ENCODE measurements at regions not wholly inside any gene's neighbourhood (a gene's known extent, or its start where the extent isn't known, plus 50 kb on each side); places are given as distances from the start of the nearest gene placed in this dataset.

- H3K27me3 Mint-ChIP-seq (ENCODE audit: low read depth, unreplicated experiment): peaks cover 34% of the 10 kb centered on the region
- no peaks in the 10 kb centered on the region for H3K36me3 ChIP-seq (ENCODE audit: insufficient read depth, low read length)
- no peak overlapping the region for H3K27ac Mint-ChIP-seq (ENCODE audit: unreplicated experiment)
- H3K9me3 Mint-ChIP-seq (ENCODE audit: unreplicated experiment): no peaks in the 10 kb centered on the region
- no peak overlapping the region for H3K4me3 ChIP-seq (ENCODE audit: insufficient read depth, low read depth, low read length)
- no peak overlapping the region for H2AFZ ChIP-seq (ENCODE audit: low read depth, low read length)
- no peak for FAIRE-seq
- H3K4me1 Mint-ChIP-seq (ENCODE audit: low read depth, unreplicated experiment): peaks cover 6% of the 10 kb centered on the region
- no peak overlapping the region for H3K9ac ChIP-seq (ENCODE audit: low read length)
- H3K4me2 ChIP-seq (ENCODE audit: low read length): no peak overlapping the region
- no peak overlapping the region for H3K27ac ChIP-seq (ENCODE audit: low read depth, low read length)
- DNase-seq (ENCODE audit: low read depth): no peak
- no peaks in the 10 kb centered on the region for H3K9me3 ChIP-seq (ENCODE audit: insufficient read depth, low read depth, low read length)
- H3K36me3 Mint-ChIP-seq (ENCODE audit: low read depth, unreplicated experiment): no peaks in the 10 kb centered on the region
- no peaks in the 10 kb centered on the region for H3K79me2 ChIP-seq (ENCODE audit: insufficient read depth, low read length)
- H3K4me1 ChIP-seq (ENCODE audit: insufficient read depth, low read length): no peaks in the 10 kb centered on the region
- H3K27me3 ChIP-seq (ENCODE audit: insufficient read depth, low read length): peaks cover 19% of the 10 kb centered on the region
- no peak overlapping the region for H3K4me3 Mint-ChIP-seq (ENCODE audit: unreplicated experiment)
- no peaks in the 10 kb centered on the region for H4K20me1 ChIP-seq (ENCODE audit: insufficient read depth, low read length)
- TF ChIP-seq EZH2 (IDR thresholded peaks at IDR 0.05; ENCODE audit: insufficient read depth, low read length) (no peak), CTCF (IDR thresholded peaks at IDR 0.05; ENCODE audit: insufficient read depth, low read depth, low read length) (no peak)
Measured at GRCh38 chr14:101236496-101237251, 324.6 kb upstream of the DIO3 start.

- Histone ChIP-seq H3K9me3 (ENCODE audit: insufficient read depth, low read depth, low read length) (no peaks in the 10 kb centered on the region), H3K27me3 (ENCODE audit: insufficient read depth, low read length) (peaks cover 19% of the 10 kb centered on the region), H3K9ac (ENCODE audit: low read length) (no peak overlapping the region), H3K4me2 (ENCODE audit: low read length) (no peak overlapping the region), H4K20me1 (ENCODE audit: insufficient read depth, low read length) (no peaks in the 10 kb centered on the region), H3K4me1 (ENCODE audit: insufficient read depth, low read length) (no peaks in the 10 kb centered on the region), H3K4me3 (ENCODE audit: insufficient read depth, low read depth, low read length) (no peak overlapping the region), H3K27ac (ENCODE audit: low read depth, low read length) (no peak overlapping the region), H3K79me2 (ENCODE audit: insufficient read depth, low read length) (no peaks in the 10 kb centered on the region), H3K36me3 (ENCODE audit: insufficient read depth, low read length) (no peaks in the 10 kb centered on the region), H2AFZ (ENCODE audit: low read depth, low read length) (no peak overlapping the region)
- no peak overlapping the region for H3K27ac Mint-ChIP-seq (ENCODE audit: unreplicated experiment)
- TF ChIP-seq CTCF (IDR thresholded peaks at IDR 0.05; ENCODE audit: insufficient read depth, low read depth, low read length) (no peak), EZH2 (IDR thresholded peaks at IDR 0.05; ENCODE audit: insufficient read depth, low read length) (no peak)
- no peaks in the 10 kb centered on the region for H3K36me3 Mint-ChIP-seq (ENCODE audit: low read depth, unreplicated experiment)
- H3K27me3 Mint-ChIP-seq (ENCODE audit: low read depth, unreplicated experiment): peaks cover 33% of the 10 kb centered on the region
- H3K4me3 Mint-ChIP-seq (ENCODE audit: unreplicated experiment): no peak overlapping the region
- no peak for FAIRE-seq
- H3K4me1 Mint-ChIP-seq (ENCODE audit: low read depth, unreplicated experiment): peaks cover 11% of the 10 kb centered on the region
- DNase-seq (ENCODE audit: low read depth): no peak
- no peaks in the 10 kb centered on the region for H3K9me3 Mint-ChIP-seq (ENCODE audit: unreplicated experiment)
Measured at GRCh38 chr14:101237252-101237616, 324.1 kb upstream of the DIO3 start.

GRCh38 chr14:101239065-101239464 is 322.2 kb upstream of the DIO3 start:
- H3K4me1 ChIP-seq (ENCODE audit: insufficient read depth, low read length): no peaks in the 10 kb centered on the region
- peaks cover 22% of the 10 kb centered on the region for H3K27me3 ChIP-seq (ENCODE audit: insufficient read depth, low read length)
- Mint-ChIP-seq H3K9me3 (ENCODE audit: unreplicated experiment) (no peaks in the 10 kb centered on the region), H3K4me1 (ENCODE audit: low read depth, unreplicated experiment) (peaks cover 5% of the 10 kb centered on the region), H3K27ac (ENCODE audit: unreplicated experiment) (no peak overlapping the region), H3K4me3 (ENCODE audit: unreplicated experiment) (no peak overlapping the region), H3K36me3 (ENCODE audit: low read depth, unreplicated experiment) (no peaks in the 10 kb centered on the region), H3K27me3 (ENCODE audit: low read depth, unreplicated experiment) (peaks cover 43% of the 10 kb centered on the region)
- H3K27ac ChIP-seq (ENCODE audit: low read depth, low read length): no peak overlapping the region
- DNase-seq (ENCODE audit: low read depth) (no peak), FAIRE-seq (no peak)
- no peak overlapping the region for H3K9ac ChIP-seq (ENCODE audit: low read length)
- no peak overlapping the region for H2AFZ ChIP-seq (ENCODE audit: low read depth, low read length)
- H3K79me2 ChIP-seq (ENCODE audit: insufficient read depth, low read length): no peaks in the 10 kb centered on the region
- no peak for TF ChIP-seq CTCF (IDR thresholded peaks at IDR 0.05; ENCODE audit: insufficient read depth, low read depth, low read length)
- no peak for TF ChIP-seq EZH2 (IDR thresholded peaks at IDR 0.05; ENCODE audit: insufficient read depth, low read length)
- no peak overlapping the region for H3K4me2 ChIP-seq (ENCODE audit: low read length)
- H3K36me3 ChIP-seq (ENCODE audit: insufficient read depth, low read length): no peaks in the 10 kb centered on the region
- H3K4me3 ChIP-seq (ENCODE audit: insufficient read depth, low read depth, low read length): no peak overlapping the region
- H3K9me3 ChIP-seq (ENCODE audit: insufficient read depth, low read depth, low read length): no peaks in the 10 kb centered on the region
- H4K20me1 ChIP-seq (ENCODE audit: insufficient read depth, low read length): no peaks in the 10 kb centered on the region

Data from astrocyte (in vitro differentiated cells and primary cell).